BJ (cell line): ENCODE measurements at regions not wholly inside any gene's neighbourhood (a gene's known extent, or its start where the extent isn't known, plus 50 kb on each side); places are given as distances from the start of the nearest gene placed in this dataset.

Source experiments
- CTCF ChIA-PET: fragments of 350-600 bp; formaldehyde crosslinking; extraction: SDS; loops from one replicate; lab custom pipeline; 2021; ENCODE audit warnings: antibody characterized with exemption, inconsistent platforms; lab: Yijun Ruan, JAX
- POLR2A ChIA-PET: fragments of 300-600 bp; sonication (Branson Sonifier 250); formaldehyde crosslinking; extraction: SDS; loops from one replicate; lab custom pipeline; 2021; ENCODE audit warnings: antibody characterized with exemption; lab: Charles Lee
- DNase-seq: peaks from one replicate; pipeline ENCODE4 v3.0.0-alpha.2; 2011; ENCODE audit warnings: low read depth
- H3K27me3 ChIP-seq: 2 replicates; pipeline ENCODE4 v1.6.0; 2011; ENCODE audit warnings: low read length; ENCODE audit not compliant: control insufficient read depth, insufficient read depth
- H3K36me3 ChIP-seq: 2 replicates; pipeline ENCODE4 v1.5.1; 2011; ENCODE audit warnings: low read length; ENCODE audit not compliant: control insufficient read depth, insufficient read depth
- H3K4me3 ChIP-seq: 2 replicates; pipeline ENCODE4 v1.5.1; 2011; ENCODE audit warnings: low read depth, mild to moderate bottlenecking, control low read depth, low read length
- CTCF ChIP-seq: IDR thresholded peaks from 2 replicates; pipeline ENCODE4 v1.5.1; 2011; ENCODE audit warnings: low read depth, mild to moderate bottlenecking, control low read depth, inconsistent platforms, low read length, moderate library complexity; ENCODE audit not compliant: insufficient read depth

- TF ChIP-seq CTCF, result no peak
- no peak for DNase-seq
- H3K36me3 ChIP-seq, result no peaks in the 10 kb centered on the region
- H3K27me3 ChIP-seq, result no peaks in the 10 kb centered on the region; the same call in 1 of the 2 replicates
- ChIA-PET CTCF (no interaction called here), POLR2A (no interaction called here)
- H3K4me3 ChIP-seq, result no peak overlapping the region
These were observed 322.9 kb upstream of the MDFIC2 start for GRCh38 chr3:70635301-70635700.

- ChIA-PET POLR2A (no interaction called here), CTCF (no interaction called here)
- Histone ChIP-seq H3K27me3 (no peaks in the 10 kb centered on the region; the same call in 1 of the 2 replicates), H3K36me3 (no peaks in the 10 kb centered on the region), H3K4me3 (no peak overlapping the region)
- no peak for DNase-seq
- no peak for TF ChIP-seq CTCF
These were observed 319.4 kb upstream of the MDFIC2 start for GRCh38 chr3:70631716-70632307.

- ChIA-PET POLR2A (no interaction called here), CTCF (interaction anchor here (0.6 kb wide), 1 partner anchor 25 kb away, joined by 3 read pairs; no protein-coding TSS in a partner anchor)
- Histone ChIP-seq H3K4me3 (no peak overlapping the region), H3K36me3 (no peaks in the 10 kb centered on the region), H3K27me3 (no peaks in the 10 kb centered on the region; the same call in 1 of the 2 replicates)
- DNase-seq, result no peak
- TF ChIP-seq CTCF, result no peak
These were observed 309.0 kb upstream of the MDFIC2 start for GRCh38 chr3:70621451-70621850.

- Histone ChIP-seq H3K4me3 (no peak overlapping the region), H3K27me3 (no peaks in the 10 kb centered on the region; the same call in 1 of the 2 replicates), H3K36me3 (no peaks in the 10 kb centered on the region)
- ChIA-PET POLR2A (no interaction called here), CTCF (interaction anchor here (0.6 kb wide), 1 partner anchor 26 kb away, joined by 3 read pairs; no protein-coding TSS in a partner anchor)
- no peak for TF ChIP-seq CTCF
- no peak for DNase-seq
These were observed 308.5 kb upstream of the MDFIC2 start for GRCh38 chr3:70620956-70621355.

GRCh38 chr3:70620367-70620766 lies 307.9 kb upstream of the MDFIC2 start:
- H3K27me3 ChIP-seq, result no peaks in the 10 kb centered on the region; the same call in 1 of the 2 replicates
- H3K4me3 ChIP-seq, result no peak overlapping the region
- no peak for DNase-seq
- ChIA-PET POLR2A (no interaction called here), CTCF (no interaction called here)
- TF ChIP-seq CTCF, result no peak
- H3K36me3 ChIP-seq, result no peaks in the 10 kb centered on the region
